ENCODE measurements at regions not wholly inside any gene's neighbourhood (a gene's known extent, or its start where the extent isn't known, plus 50 kb on each side); places are given as distances from the start of the nearest gene placed in this dataset.

DNA sequence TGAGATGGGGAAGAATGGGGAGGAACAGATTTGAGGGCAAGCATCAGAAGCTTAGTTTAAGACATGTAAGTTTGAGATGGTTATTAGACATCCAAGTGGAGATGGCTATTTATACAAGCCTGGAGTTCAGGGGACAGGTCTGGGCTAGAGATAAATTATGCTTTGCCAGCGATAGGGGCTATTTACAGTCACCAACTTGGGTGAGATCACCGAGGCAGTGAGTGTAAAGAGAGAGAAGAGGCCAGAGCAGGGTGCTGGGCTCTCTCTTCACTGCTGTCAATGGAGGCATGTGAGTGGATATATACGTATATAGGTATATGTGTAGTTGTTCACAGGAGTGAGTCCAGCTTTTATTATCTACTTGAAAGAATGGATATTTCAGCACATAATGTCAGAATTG lies 81.0 kb downstream of the QPCT start:
- DNase-seq (ENCODE audit: low read depth): no peak

- no peak for DNase-seq (ENCODE audit: low read depth)
Measured at GRCh38 chr2:37427241-37427640, 82.8 kb downstream of the QPCT start.

- no peak for DNase-seq (ENCODE audit: low read depth)
Measured at GRCh38 chr2:37436323-37436722, 91.9 kb downstream of the QPCT start.

- no peak for DNase-seq (ENCODE audit: low read depth)
Measured at GRCh38 chr2:37439131-37439642, 94.8 kb downstream of the QPCT start.

- DNase-seq (ENCODE audit: low read depth): no peak
Measured at GRCh38 chr2:37441055-37441454, 96.6 kb downstream of the QPCT start.

- DNase-seq (ENCODE audit: low read depth): no peak
Measured at GRCh38 chr2:37443082-37443481, 98.7 kb downstream of the QPCT start.

DNA sequence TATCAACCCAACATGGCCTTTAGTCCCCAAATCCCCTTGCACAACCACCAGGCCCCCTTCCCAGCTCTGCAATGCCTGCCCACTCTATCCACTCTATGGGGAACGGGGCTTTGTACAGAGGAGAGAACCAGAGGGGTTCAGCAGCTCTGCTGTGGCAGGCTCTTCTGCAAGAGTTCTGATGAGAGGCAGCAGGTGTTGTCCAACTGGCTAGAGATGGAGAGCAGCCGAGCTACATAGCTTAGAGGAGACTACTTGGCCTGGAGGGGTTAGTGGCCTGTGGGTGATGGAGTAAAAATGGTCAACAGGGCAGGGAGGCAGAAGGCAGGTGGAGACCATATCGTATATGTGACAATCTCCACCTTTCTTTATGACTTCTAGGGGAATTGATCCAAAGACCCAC lies 103.0 kb downstream of the QPCT start:
- no peak for DNase-seq (ENCODE audit: low read depth)

DNA sequence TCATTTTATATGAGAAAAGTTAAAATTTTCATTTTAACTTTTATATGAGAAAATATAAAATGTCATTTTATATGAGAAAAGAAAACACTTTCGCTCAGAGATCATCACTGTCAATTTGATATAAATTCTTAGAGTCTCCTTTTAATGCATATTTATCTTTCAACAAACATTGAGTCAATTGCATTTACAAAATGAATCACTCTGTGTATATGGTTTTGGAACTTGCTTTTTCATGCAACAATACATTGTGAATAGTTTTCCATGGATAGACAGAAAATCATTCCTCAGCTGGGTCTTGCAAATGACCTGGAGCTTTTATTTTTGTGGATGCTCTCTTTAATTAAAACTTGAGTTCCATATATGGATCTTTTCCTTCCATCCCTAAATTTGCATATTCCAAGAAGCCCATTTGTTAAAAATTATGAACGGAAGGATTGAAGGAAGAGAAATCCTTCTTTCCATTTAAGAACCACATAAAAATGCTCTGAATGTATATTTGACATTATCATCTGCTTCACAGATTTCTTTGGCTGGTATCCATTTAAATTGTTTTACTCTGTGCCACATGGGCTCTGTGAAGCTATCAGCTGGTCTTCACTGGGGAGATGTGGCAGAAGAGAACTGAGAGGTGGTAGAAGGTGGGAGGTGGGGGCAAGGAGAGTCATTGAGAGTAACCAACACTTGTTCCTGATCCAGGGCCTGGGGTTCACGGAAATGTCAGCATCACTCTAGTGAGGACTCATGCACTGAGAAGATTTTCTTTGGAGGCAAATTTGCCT lies 104.1 kb downstream of the QPCT start:
- DNase-seq (ENCODE audit: low read depth): no peak

GRCh38 chr2:37449761-37450296 lies 105.4 kb downstream of the QPCT start:
- DNase-seq (ENCODE audit: low read depth): no peak

- no peak for DNase-seq (ENCODE audit: low read depth)
Measured at GRCh38 chr2:37453027-37453426, 108.6 kb downstream of the QPCT start.

DNA sequence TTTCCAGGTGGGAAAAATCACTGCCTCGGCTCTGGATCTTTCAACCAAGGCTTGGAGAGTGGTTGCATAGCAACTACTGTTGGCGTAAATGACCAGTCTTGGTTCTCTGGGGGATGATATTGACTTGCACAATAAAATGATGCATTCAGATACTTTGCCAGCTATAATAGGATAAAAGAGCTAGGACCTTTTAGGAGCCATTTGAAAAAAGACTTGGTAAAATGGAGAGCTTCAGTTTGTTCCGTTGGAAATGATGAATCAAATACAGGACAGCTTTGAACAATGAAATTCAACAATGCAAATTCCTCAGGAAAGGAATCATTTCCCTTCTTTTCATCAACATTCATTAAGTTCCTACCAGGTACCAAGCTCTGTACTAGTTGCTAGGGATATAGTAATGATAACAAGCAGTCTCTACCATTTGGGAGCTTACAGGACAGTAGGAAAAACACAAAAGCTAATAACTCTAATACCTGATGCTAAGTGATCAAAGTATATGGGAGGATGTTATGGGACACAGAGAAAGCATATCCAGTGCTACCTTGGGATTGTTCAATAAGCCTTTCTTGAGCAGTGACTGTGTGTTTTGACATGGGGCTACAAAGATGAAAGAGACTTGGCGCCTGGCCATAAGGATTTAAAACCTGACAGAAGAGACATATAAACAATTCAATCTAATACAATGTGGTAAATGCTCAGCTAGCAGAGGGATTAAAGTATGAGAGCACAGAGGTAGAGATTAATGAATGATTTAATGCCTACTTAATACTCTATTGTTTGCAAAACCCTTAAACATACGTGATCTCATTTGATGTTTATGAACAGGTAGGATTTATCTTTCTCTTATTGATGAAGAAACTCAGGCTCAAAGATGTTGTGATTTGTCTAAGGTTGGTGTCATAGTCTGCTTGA lies 110.7 kb downstream of the QPCT start:
- no peak for DNase-seq (ENCODE audit: low read depth)

- DNase-seq (ENCODE audit: low read depth): no peak
Measured at GRCh38 chr2:37456479-37456878, 112.0 kb downstream of the QPCT start.

DNA sequence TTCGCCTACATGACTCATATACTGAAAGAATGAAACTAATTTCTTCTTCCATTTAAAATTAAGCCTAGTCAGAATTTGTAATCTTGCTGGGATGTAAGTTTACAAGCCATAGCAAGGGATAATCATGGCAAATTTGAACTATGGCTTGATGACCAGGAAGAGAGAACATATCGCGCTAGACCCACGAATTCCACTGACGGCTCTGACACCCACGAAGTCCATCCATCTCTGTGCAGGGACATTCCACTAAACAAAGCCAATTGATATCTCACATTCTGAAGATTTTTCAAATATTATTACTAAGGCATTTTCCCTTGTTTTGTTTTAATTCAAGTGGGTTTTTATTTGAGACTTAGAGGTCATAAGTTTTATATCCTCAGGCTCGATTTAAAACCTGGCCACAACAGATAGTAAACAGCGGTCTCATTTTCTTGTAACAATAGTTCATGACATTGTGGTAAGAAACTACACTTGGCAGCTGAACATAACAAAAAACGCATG lies 113.0 kb downstream of the QPCT start:
- no peak for DNase-seq (ENCODE audit: low read depth)

DNA sequence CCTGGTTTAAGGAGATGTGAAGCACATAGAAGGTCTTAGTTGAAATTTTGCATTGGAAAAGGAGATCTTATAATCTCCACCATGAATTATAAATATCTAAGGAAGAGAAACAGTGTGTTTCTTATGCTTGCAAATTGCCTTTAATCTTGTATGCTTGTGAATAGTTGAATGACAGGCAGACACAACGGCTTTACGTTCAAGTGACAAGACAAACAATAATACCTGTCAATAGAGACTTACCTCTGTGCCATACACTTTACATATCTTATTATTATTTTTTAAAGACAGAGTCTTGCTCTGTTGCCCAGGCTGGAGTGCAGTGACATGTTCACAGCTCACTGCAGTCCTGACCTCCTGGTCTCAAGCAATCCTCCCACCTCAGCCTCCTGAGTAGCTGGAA lies 113.7 kb downstream of the QPCT start:
- DNase-seq (ENCODE audit: low read depth): no peak

DNA sequence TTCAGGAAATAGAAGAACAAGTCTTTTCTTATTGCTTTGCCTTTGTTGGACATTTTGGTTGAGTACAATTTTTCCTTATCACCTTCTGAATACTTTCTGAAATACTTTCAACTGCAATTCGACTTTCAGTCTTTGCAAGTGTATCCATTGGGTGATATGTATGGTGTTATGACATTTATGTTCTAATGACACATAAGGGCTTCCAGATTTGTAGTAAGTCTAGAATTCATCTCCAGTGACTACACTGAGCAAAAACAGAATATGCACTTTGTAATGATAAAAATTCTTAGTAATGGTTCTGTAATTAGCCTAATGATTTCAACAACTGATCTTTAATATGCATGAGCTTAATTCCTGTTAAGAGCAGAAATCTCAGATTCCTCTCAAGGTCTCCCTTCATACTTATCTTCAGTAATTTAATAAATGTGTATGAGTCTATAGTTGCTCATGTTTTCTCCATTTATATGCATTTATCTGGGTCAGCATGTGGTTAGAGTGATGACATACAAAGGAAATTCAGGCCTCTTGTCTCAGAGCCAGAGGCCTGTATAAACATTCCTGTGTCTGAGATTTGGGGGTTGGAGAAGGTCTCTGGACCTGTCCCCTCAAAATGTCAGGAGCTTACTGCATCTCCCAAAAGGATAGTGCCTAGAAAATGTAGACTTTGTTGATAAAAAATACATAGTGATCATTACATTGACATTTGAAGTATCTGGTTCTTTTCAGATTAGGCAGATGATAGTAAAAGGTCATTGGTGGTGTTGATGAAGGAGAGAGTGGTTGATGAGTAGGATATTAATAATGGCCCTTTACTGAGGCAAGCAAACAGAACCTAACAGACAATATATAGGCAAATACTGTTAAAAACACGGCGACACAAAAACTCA lies 114.9 kb downstream of the QPCT start:
- peak; percentile 67 for DNase-seq (ENCODE audit: low read depth)

GRCh38 chr2:37460896-37461229 lies 116.4 kb downstream of the QPCT start:
- DNase-seq (ENCODE audit: low read depth): no peak

DNA sequence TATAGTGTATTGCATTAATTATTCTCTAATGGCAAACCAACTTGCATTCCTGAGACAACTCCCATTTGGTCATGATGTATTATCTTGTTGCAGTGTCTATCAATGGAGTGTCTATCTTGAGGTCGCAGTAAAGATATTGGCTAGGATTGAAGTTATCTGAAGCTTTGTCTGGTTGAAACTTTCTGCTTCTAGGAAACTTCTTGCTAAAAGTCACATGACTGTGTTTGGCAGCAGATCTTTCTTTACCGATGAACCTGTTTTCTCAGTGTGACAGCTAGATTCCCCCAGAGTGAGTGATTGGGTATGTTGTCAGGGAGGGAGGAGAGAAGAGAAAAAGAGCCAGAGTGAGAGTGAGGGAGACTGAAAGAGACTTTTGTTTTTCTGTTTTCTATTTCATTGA lies 119.6 kb downstream of the QPCT start:
- DNase-seq (ENCODE audit: low read depth): no peak

GRCh38 chr2:37466533-37467222 lies 122.2 kb downstream of the QPCT start:
- no peak for DNase-seq (ENCODE audit: low read depth)

DNA sequence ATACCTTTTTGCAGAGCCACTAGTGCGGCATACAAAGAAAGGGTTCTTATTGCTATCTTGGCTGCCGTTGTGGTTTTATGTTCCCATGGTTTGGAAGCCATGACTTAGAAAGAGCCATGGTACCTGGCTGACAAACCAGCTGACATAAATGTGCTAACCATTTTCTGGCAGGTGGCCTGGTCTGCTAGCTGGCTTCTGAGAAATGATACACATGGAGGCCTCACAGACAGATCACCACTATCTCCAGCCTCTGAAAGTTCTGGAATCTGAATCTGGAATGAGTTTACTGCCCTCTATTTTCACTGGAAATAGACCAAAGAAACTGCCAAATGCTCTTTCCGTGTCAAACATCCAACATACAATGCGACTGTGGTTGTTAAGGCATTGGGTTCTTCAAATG lies 123.7 kb downstream of the QPCT start:
- no peak for DNase-seq (ENCODE audit: low read depth)

DNA sequence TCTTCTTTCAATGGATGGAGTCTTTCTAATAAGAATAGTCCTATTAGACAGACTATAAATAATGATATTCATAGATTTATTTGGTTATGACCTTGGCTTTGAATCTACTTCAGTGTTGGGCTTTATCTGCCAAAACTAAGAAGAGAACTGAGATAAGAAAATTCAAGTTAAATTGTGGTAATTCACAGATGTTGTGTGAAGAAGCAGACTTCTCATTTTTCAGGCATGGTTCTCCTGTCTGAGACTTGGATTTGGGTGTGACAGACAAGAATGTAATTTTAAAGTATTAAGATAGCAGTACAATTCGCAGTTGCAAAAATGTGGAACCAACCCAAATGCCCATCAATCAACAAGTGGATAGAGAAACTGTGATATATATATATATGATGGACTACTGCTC lies 124.7 kb downstream of the QPCT start:
- DNase-seq (ENCODE audit: low read depth): no peak

- DNase-seq (ENCODE audit: low read depth): no peak
Measured at GRCh38 chr2:37471104-37471503, 126.7 kb downstream of the QPCT start.

All from HS-27A (cell line).